Liver (tissue), 8 donors: ENCODE measurements at regions not wholly inside any gene's neighbourhood (a gene's known extent, or its start where the extent isn't known, plus 50 kb on each side); places are given as distances from the start of the nearest gene placed in this dataset.
"Not testable (repeated sequence)": the region's sequence is repeated elsewhere in the genome, so short reads cannot be mapped to it uniquely, and the experiment has no call there.

Source experiments
- DNase-seq: peaks from one replicate; pipeline ENCODE4 v3.0.0-alpha.2; 2017; ENCODE audit warnings: low spot score
- H3K27ac ChIP-seq, 2 donors: one replicate each; pipeline ENCODE4 v1.7.0; 2013; ENCODE audit warnings: inconsistent platforms in 2 of 2, low read length in 2 of 2, control low read depth in 1 of 2, low read depth in 1 of 2, mild to moderate bottlenecking in 1 of 2
- H3K27me3 ChIP-seq, 4 donors: one replicate each; pipeline versions ENCODE4 v1.6.1 to v1.7.0; 2013; ENCODE audit warnings: low read length in 3 of 4, inconsistent platforms in 1 of 4, mild to moderate bottlenecking in 1 of 4, moderate library complexity in 1 of 4; ENCODE audit not compliant: control insufficient read depth in 4 of 4, insufficient read depth in 4 of 4
- H3K36me3 ChIP-seq, 4 donors: one replicate each; pipeline versions ENCODE4 v1.6.1 to v1.7.0; 2013; ENCODE audit warnings: low read length in 3 of 4, mild to moderate bottlenecking in 3 of 4, low read depth in 1 of 4, moderate library complexity in 1 of 4; ENCODE audit not compliant: control insufficient read depth in 4 of 4, insufficient read depth in 3 of 4
- H3K4me1 ChIP-seq, 4 donors: one replicate each; pipeline versions ENCODE4 v1.6.1 to v1.7.0; 2013; ENCODE audit warnings: low read length in 3 of 4, mild to moderate bottlenecking in 3 of 4, moderate library complexity in 1 of 4; ENCODE audit not compliant: control insufficient read depth in 4 of 4, insufficient read depth in 4 of 4
- H3K4me3 ChIP-seq, 3 donors: one replicate each; pipeline versions ENCODE4 v1.6.1 to v1.7.0; 2013; ENCODE audit warnings: low read length in 3 of 3, control low read depth in 1 of 3, low read depth in 1 of 3, mild to moderate bottlenecking in 1 of 3
- H3K9ac ChIP-seq, 2 donors: one replicate each; pipeline ENCODE4 v1.7.0; 2013; ENCODE audit warnings: low read length in 2 of 2, mild to moderate bottlenecking in 2 of 2, moderate library complexity in 2 of 2, control low read depth in 1 of 2, low read depth in 1 of 2
- H3K9me3 ChIP-seq, 4 donors: one replicate each; pipeline versions ENCODE4 v1.6.1 to v1.7.0; 2013; ENCODE audit warnings: low read length in 3 of 4; ENCODE audit not compliant: control insufficient read depth in 4 of 4
- FOXA1 ChIP-seq: IDR thresholded peaks from 2 replicates; pipeline ENCODE4 v1.6.1; 2016; ENCODE audit warnings: antibody characterized with exemption
- FOXA2 ChIP-seq: IDR thresholded peaks from 2 replicates; pipeline ENCODE4 v1.6.1; 2016; ENCODE audit warnings: antibody characterized with exemption
- GABPA ChIP-seq, 2 donors: IDR thresholded peaks in 1 of 2; conservative IDR thresholded peaks in 1 of 2; 2 replicates each; pipeline ENCODE4 v1.6.1; 2016; ENCODE audit warnings: antibody characterized with exemption in 2 of 2, mild to moderate bottlenecking in 1 of 2, moderate library complexity in 1 of 2
- HNF4A ChIP-seq, 2 donors: conservative IDR thresholded peaks; 2 replicates each; pipeline ENCODE4 v1.6.1; 2016; ENCODE audit warnings: antibody characterized with exemption in 2 of 2, mild to moderate bottlenecking in 2 of 2
- HNF4G ChIP-seq: IDR thresholded peaks from 2 replicates; pipeline ENCODE4 v1.6.1; 2016; ENCODE audit warnings: antibody characterized with exemption
- NR2F2 ChIP-seq: IDR thresholded peaks from 2 replicates; pipeline ENCODE4 v1.6.1; 2016; ENCODE audit warnings: antibody characterized with exemption
- RAD21 ChIP-seq, 2 donors: IDR thresholded peaks; 2 replicates each; pipeline ENCODE4 v1.6.1; 2016; ENCODE audit warnings: antibody characterized with exemption in 2 of 2, mild to moderate bottlenecking in 2 of 2
- TAF1 ChIP-seq: conservative IDR thresholded peaks from 2 replicates; pipeline ENCODE4 v1.6.1; 2016; ENCODE audit warnings: antibody characterized with exemption, mild to moderate bottlenecking
- YY1 ChIP-seq: IDR thresholded peaks from 2 replicates; pipeline ENCODE4 v1.6.1; 2016; ENCODE audit warnings: antibody characterized with exemption, mild to moderate bottlenecking
- WGBS: extraction: QIAGEN DNeasy Blood & Tissue Kit; methylation state at CpG from one replicate; pipeline ENCODE4 v1.1.7; 2013; 5-methylcytosine and 5-hydroxymethylcytosine counted together
- TF ChIP-seq, protein P1 (sequence below): IDR thresholded peaks from 2 replicates; pipeline ENCODE4 v1.6.1; 2016; ENCODE audit warnings: antibody characterized with exemption
- TF ChIP-seq, protein P2 (sequence below): IDR thresholded peaks from 2 replicates; pipeline ENCODE4 v1.6.1; 2016; ENCODE audit warnings: antibody characterized with exemption
- TF ChIP-seq, protein P3 (sequence below): fragments of 150-350 bp; IDR thresholded peaks from 2 replicates; pipeline ENCODE4 v1.5.1; 2017; ENCODE audit warnings: improper control_type of control experiment, low read depth, low read length; ENCODE audit not compliant: missing input control
- donor health status: healthy.
- donor health status: healthy.
- donor health status: healthy.
- donor health status: healthy.
- donor health status: healthy.

DNA sequence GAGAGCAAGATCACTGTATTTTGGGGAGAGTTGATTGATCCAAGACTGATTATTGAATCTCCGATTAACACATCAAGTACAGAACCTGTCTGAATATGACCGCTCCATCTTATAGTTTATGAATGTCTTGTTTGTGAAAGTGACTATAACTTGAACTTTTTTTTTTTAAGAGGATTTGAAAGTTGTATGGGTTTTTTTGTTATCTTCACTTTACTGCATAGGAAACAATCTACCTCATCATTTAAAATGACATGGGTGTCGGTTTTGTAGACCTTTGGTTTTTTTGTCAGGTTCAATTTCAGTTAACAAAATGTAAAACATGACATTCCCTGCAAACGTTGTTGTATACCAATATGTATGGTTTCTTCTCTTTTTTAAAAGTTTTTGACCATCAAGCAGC lies 103.0 kb upstream of the NUDT6 start:
- H3K9ac ChIP-seq, result no peak overlapping the region
- WGBS, result 90% methylated on average over 4 of the region's 4 CpGs
- no peak for DNase-seq
- TF ChIP-seq, protein P1, sequence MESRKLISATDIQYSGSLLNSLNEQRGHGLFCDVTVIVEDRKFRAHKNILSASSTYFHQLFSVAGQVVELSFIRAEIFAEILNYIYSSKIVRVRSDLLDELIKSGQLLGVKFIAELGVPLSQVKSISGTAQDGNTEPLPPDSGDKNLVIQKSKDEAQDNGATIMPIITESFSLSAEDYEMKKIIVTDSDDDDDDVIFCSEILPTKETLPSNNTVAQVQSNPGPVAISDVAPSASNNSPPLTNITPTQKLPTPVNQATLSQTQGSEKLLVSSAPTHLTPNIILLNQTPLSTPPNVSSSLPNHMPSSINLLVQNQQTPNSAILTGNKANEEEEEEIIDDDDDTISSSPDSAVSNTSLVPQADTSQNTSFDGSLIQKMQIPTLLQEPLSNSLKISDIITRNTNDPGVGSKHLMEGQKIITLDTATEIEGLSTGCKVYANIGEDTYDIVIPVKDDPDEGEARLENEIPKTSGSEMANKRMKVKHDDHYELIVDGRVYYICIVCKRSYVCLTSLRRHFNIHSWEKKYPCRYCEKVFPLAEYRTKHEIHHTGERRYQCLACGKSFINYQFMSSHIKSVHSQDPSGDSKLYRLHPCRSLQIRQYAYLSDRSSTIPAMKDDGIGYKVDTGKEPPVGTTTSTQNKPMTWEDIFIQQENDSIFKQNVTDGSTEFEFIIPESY, result no peak
- TF ChIP-seq GABPA (IDR thresholded peaks at IDR 0.05 in 1 of 2, conservative IDR thresholded peaks at IDR 0.05 in 1 of 2), result no peak
- no peak for TF ChIP-seq FOXA1
- TF ChIP-seq, protein P2, sequence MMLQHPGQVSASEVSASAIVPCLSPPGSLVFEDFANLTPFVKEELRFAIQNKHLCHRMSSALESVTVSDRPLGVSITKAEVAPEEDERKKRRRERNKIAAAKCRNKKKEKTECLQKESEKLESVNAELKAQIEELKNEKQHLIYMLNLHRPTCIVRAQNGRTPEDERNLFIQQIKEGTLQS, result no peak
- TF ChIP-seq HNF4G, result no peak
- no peak for TF ChIP-seq RAD21 (IDR thresholded peaks at IDR 0.05)
- no peak for TF ChIP-seq YY1
- TF ChIP-seq NR2F2, result no peak
- TF ChIP-seq HNF4A (conservative IDR thresholded peaks at IDR 0.05), result no peak
- no peak for TF ChIP-seq TAF1
- TF ChIP-seq, protein P3, sequence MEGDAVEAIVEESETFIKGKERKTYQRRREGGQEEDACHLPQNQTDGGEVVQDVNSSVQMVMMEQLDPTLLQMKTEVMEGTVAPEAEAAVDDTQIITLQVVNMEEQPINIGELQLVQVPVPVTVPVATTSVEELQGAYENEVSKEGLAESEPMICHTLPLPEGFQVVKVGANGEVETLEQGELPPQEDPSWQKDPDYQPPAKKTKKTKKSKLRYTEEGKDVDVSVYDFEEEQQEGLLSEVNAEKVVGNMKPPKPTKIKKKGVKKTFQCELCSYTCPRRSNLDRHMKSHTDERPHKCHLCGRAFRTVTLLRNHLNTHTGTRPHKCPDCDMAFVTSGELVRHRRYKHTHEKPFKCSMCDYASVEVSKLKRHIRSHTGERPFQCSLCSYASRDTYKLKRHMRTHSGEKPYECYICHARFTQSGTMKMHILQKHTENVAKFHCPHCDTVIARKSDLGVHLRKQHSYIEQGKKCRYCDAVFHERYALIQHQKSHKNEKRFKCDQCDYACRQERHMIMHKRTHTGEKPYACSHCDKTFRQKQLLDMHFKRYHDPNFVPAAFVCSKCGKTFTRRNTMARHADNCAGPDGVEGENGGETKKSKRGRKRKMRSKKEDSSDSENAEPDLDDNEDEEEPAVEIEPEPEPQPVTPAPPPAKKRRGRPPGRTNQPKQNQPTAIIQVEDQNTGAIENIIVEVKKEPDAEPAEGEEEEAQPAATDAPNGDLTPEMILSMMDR, result no peak
- no peak for TF ChIP-seq FOXA2
- no peak overlapping the region for H3K27ac ChIP-seq
- H3K36me3 ChIP-seq, result no peaks in the 10 kb centered on the region
- H3K9me3 ChIP-seq, result no peaks in the 10 kb centered on the region
- H3K4me1 ChIP-seq, result no peaks in the 10 kb centered on the region
- no peaks in the 10 kb centered on the region for H3K27me3 ChIP-seq
- H3K4me3 ChIP-seq, result no peak overlapping the region

DNA sequence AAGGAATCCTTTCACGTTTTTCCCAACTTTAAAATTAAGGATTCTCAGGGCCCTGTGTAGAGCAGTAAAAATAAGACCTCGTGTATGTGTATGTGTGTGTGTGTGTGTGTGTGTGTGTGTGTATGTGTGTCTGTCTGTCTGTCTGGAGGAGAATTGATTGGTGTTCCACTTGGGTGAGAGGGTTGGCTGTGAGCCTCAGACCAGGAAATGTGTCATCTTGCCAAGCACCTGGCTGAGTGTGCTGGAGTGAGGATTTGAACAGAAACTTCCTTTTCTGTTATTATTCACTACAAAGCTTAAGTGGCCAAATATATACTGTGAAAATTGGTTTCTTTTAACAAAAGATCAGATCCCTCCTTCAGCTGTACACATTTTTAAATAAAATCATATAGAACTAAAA lies 103.6 kb upstream of the NUDT6 start:
- H3K4me3 ChIP-seq, H3K36me3 ChIP-seq, H3K9ac ChIP-seq, H3K27ac ChIP-seq, H3K27me3 ChIP-seq, H3K9me3 ChIP-seq, DNase-seq, H3K4me1 ChIP-seq: not testable (repeated sequence)
- WGBS, result 70% methylated on average over 2 of the region's 2 CpGs

DNA sequence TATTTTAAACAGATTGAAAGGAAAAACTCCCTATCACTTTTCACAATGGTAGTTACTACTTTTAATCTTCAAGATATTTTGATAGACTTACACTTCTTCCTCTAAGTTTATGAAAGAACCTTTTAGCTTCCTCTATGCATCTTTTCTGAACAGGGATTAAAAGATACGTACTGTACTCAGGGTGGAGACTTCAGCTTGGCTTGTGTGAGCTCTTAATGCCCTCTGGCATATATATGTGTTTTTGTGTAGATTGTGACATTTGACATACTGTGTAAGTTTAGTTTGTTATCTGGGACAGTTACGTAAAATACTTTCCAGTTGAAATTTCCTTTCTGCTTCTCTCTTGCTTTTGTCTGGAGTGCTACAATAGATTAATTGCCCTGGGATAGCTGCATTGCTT lies 109.3 kb upstream of the NUDT6 start:
- Histone ChIP-seq H3K4me1 (no peaks in the 10 kb centered on the region), H3K9me3 (no peaks in the 10 kb centered on the region), H3K27ac (no peak overlapping the region), H3K9ac (no peak overlapping the region), H3K4me3 (no peak overlapping the region), H3K36me3 (no peaks in the 10 kb centered on the region), H3K27me3 (no peaks in the 10 kb centered on the region)
- DNase-seq, result no peak
- 99% methylated on average over 2 of the region's 2 CpGs for WGBS
- TF ChIP-seq, protein P3, result no peak
- TF ChIP-seq NR2F2, result no peak
- TF ChIP-seq YY1, result no peak
